ENCODE measurements at regions not wholly inside any gene's neighbourhood (a gene's known extent, or its start where the extent isn't known, plus 50 kb on each side); places are given as distances from the start of the nearest gene placed in this dataset.

GRCh38 chr3:189458528-189458927, 172.7 kb upstream of the TP63 start:
- no peak overlapping the region for H3K4ac ChIP-seq (ENCODE audit: low read depth, low read length)
- no TSS peak for BruUV-seq (replicated peaks)
- H3K18ac ChIP-seq (ENCODE audit: low read depth, low read length), result no peak overlapping the region
- in situ Hi-C loops (cut with MboI; ENCODE audit: low sequenced_read_pairs), result no loop called here
- no peak for DNase-seq
- H4K5ac ChIP-seq (ENCODE audit: low read depth, low read length), result no peak overlapping the region
- no peak overlapping the region for H3K14ac ChIP-seq (replicated peaks; ENCODE audit: low read depth, low read length)
- WGBS, 2 experiments (ENCODE audit: extremely low coverage in 2 of 2, insufficient read length in 1 of 2), result 0% methylated on average over 1 of the region's 7 CpGs; no CpG with 5 or more reads in 1 of the 2 experiments
- intact Hi-C loops (cut with micrococcal nuclease), result no loop called here
- no peak overlapping the region for H2BK20ac ChIP-seq (ENCODE audit: low read depth, low read length)
- CTCF ChIA-PET, result no interaction called here
- no peak overlapping the region for H4K8ac ChIP-seq (ENCODE audit: low read depth in 2 of 2, low read length in 2 of 2)
- TF ChIP-seq ELK1 (IDR thresholded peaks at IDR 0.05; ENCODE audit: borderline replicate concordance, low read depth, low read length) (no peak), SMC3 (IDR thresholded peaks at IDR 0.05; ENCODE audit: low read depth, low read length) (no peak), BHLHE40 (IDR thresholded peaks at IDR 0.05; ENCODE audit: low read depth, low read length) (no peak), MAFK (IDR thresholded peaks at IDR 0.05; ENCODE audit: low read depth, low read length) (no peak), CHD1 (IDR thresholded peaks at IDR 0.05; ENCODE audit: low read depth, low read length) (no peak), MAZ (IDR thresholded peaks at IDR 0.05; ENCODE audit: borderline replicate concordance, low read depth, low read length) (no peak), NFE2L2 (IDR thresholded peaks at IDR 0.05; ENCODE audit: low read depth, low read length) (no peak), RFX5 (IDR thresholded peaks at IDR 0.05; ENCODE audit: low read depth, low read length) (no peak), RAD21 (IDR thresholded peaks at IDR 0.05; ENCODE audit: low read length) (no peak), CTCF (conservative IDR thresholded peaks at IDR 0.05; ENCODE audit: low read depth, low read length) (no peak), POLR2A (IDR thresholded peaks at IDR 0.05; ENCODE audit: low read depth, low read length) (no peak), MXI1 (IDR thresholded peaks at IDR 0.05; ENCODE audit: borderline replicate concordance, low read depth, low read length) (no peak), RCOR1 (IDR thresholded peaks at IDR 0.05; ENCODE audit: insufficient replicate concordance, low read length) (no peak), CEBPB (IDR thresholded peaks at IDR 0.05; ENCODE audit: low read depth, low read length) (no peak), FOS (IDR thresholded peaks at IDR 0.05; ENCODE audit: low read depth, low read length) (no peak), USF2 (IDR thresholded peaks at IDR 0.05; ENCODE audit: low read depth, low read length) (no peak)
- H3K9me1 ChIP-seq (ENCODE audit: insufficient read depth, low read length), result no peaks in the 10 kb centered on the region
- no peak overlapping the region for H3K27ac ChIP-seq (ENCODE audit: insufficient read depth, low read length)
- no peak overlapping the region for H3K56ac ChIP-seq (ENCODE audit: extremely low read depth, insufficient read depth, low read length)
- dilution Hi-C loops (cut with HindIII; ENCODE audit: low sequenced_read_pairs, unreplicated experiment), result no loop called here
- no peak overlapping the region for H3K23ac ChIP-seq (ENCODE audit: low read depth, low read length)
- H2BK5ac ChIP-seq (ENCODE audit: low read depth, low read length, poor library complexity, severe bottlenecking), result no peak overlapping the region
- H4K91ac ChIP-seq (ENCODE audit: insufficient read depth, low read depth, low read length), result no peak overlapping the region
- no peaks in the 10 kb centered on the region for H3K79me1 ChIP-seq (ENCODE audit: low read depth in 1 of 2, low read length in 2 of 2)
- no peak overlapping the region for H2AK9ac ChIP-seq (replicated peaks; ENCODE audit: low read depth, low read length, poor library complexity)
- no peak overlapping the region for H3K4me2 ChIP-seq (ENCODE audit: low read depth, low read length)
- no peak overlapping the region for H2AFZ ChIP-seq (replicated peaks; ENCODE audit: low read length, poor library complexity)
- POLR2A ChIA-PET (ENCODE audit: unreplicated experiment), result no interaction called here
- H3K9me3 ChIP-seq (ENCODE audit: control insufficient read depth, insufficient read depth, low read length), result no peaks in the 10 kb centered on the region
- no peak overlapping the region for H2BK120ac ChIP-seq (ENCODE audit: low read depth, low read length)
- no peaks in the 10 kb centered on the region for H3K27me3 ChIP-seq (ENCODE audit: control insufficient read depth, insufficient read depth, low read length)
- ATAC-seq (ENCODE audit: low read depth), result no peak
- H3K36me3 ChIP-seq (ENCODE audit: control insufficient read depth, insufficient read depth, low read length), result no peaks in the 10 kb centered on the region
- no peak overlapping the region for H3K9ac ChIP-seq (ENCODE audit: low read depth, low read length)
- no peaks in the 10 kb centered on the region for H4K20me1 ChIP-seq (ENCODE audit: insufficient read depth, low read length)
- H2AK5ac ChIP-seq (ENCODE audit: low read depth, low read length), result no peak overlapping the region
- H2BK15ac ChIP-seq (ENCODE audit: low read depth, low read length), result no peak overlapping the region
- H3K4me1 ChIP-seq (ENCODE audit: control insufficient read depth, insufficient read depth, low read length), result no peaks in the 10 kb centered on the region
- H3K4me3 ChIP-seq (ENCODE audit: insufficient read depth, low read depth, low read length), result no peak overlapping the region
